IPS DF 6.9 (cell line): ENCODE measurements at regions not wholly inside any gene's neighbourhood (a gene's known extent, or its start where the extent isn't known, plus 50 kb on each side); places are given as distances from the start of the nearest gene placed in this dataset.
"Not testable (repeated sequence)": the region's sequence is repeated elsewhere in the genome, so short reads cannot be mapped to it uniquely, and the experiment has no call there.

Experiments
- DNase-seq: peaks from one replicate; pipeline ENCODE4 v3.0.0-alpha.2; 2013; ENCODE audit warnings: low read depth, low spot score
- H3K27ac ChIP-seq: one replicate; pipeline ENCODE4 v1.5.1; 2013; ENCODE audit warnings: low read length, control low read depth
- H3K27me3 ChIP-seq: 2 replicates; pipeline ENCODE4 v1.6.1; 2013; ENCODE audit warnings: mild to moderate bottlenecking, low read length; ENCODE audit not compliant: control insufficient read depth, insufficient read depth
- H3K36me3 ChIP-seq: 2 replicates; pipeline ENCODE4 v1.6.1; 2013; ENCODE audit warnings: low read length; ENCODE audit not compliant: control insufficient read depth, insufficient read depth
- H3K4me1 ChIP-seq: 2 replicates; pipeline ENCODE4 v1.6.1; 2013; ENCODE audit warnings: low read length; ENCODE audit not compliant: control insufficient read depth, insufficient read depth
- H3K4me3 ChIP-seq: 2 replicates; pipeline ENCODE4 v1.5.1; 2013; ENCODE audit warnings: mild to moderate bottlenecking, low read length
- H3K9me3 ChIP-seq: 2 replicates; pipeline ENCODE4 v1.6.1; 2013; ENCODE audit warnings: low read length, inconsistent platforms; ENCODE audit not compliant: control insufficient read depth, insufficient read depth
- WGBS: extraction: QIAGEN DNeasy Blood & Tissue Kit; methylation state at CpG from one replicate; pipeline ENCODE4 v1.1.7; 2013; ENCODE audit warnings: mixed read lengths, missing lambda C conversion rate; ENCODE audit not compliant: insufficient read length, insufficient coverage; 5-methylcytosine and 5-hydroxymethylcytosine counted together

DNA sequence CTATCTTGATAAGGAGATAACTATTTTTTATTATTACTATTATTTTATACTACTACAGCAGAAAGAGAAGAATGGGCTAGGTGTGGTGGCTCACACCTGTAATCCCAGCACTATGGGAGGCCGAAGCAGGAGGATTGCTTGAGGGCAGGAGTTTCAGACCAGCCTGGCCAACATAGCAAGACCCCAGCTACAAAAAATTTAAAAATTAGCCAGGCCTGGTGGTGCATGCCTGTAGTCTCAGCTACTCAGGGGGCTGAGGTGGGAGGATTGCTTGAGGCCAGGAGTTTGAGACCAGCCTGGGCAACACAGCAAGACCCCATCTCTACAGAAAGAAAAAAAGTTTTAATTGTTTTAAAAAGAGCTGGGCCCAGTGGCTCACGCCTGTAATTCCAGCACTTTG, 58.9 kb upstream of the CUX1 start:
- H3K4me1 ChIP-seq, DNase-seq, H3K9me3 ChIP-seq, H3K4me3 ChIP-seq, H3K36me3 ChIP-seq, H3K27me3 ChIP-seq, H3K27ac ChIP-seq: not testable (repeated sequence)
- no CpG with 5 or more reads among the region's 2 CpGs for WGBS

GRCh38 chr7:101764221-101764620, 53.2 kb upstream of the CUX1 start:
- H3K4me1 ChIP-seq: no peaks in the 10 kb centered on the region
- no peak overlapping the region for H3K4me3 ChIP-seq
- WGBS: no CpG with 5 or more reads among the region's 6 CpGs
- no peak overlapping the region for H3K27ac ChIP-seq
- no peaks in the 10 kb centered on the region for H3K36me3 ChIP-seq
- DNase-seq: no peak
- H3K27me3 ChIP-seq: no peaks in the 10 kb centered on the region
- H3K9me3 ChIP-seq: no peaks in the 10 kb centered on the region

- no CpG with 5 or more reads among the region's 6 CpGs for WGBS
- Histone ChIP-seq H3K9me3 (no peaks in the 10 kb centered on the region), H3K27ac (no peak overlapping the region), H3K36me3 (no peaks in the 10 kb centered on the region), H3K4me1 (no peaks in the 10 kb centered on the region), H3K27me3 (no peaks in the 10 kb centered on the region), H3K4me3 (no peak overlapping the region)
- no peak for DNase-seq
These were observed 49.9 kb upstream of the CUX1 start for GRCh38 chr7:101767544-101767943.
